Parathyroid adenoma (tissue), 2 donors: ENCODE measurements at regions not wholly inside any gene's neighbourhood (a gene's known extent, or its start where the extent isn't known, plus 50 kb on each side); places are given as distances from the start of the nearest gene placed in this dataset.

Experiments
- H2AFZ ChIP-seq: fragments of 300-600 bp; sonication (generic); one replicate; pipeline ENCODE4 v1.7.0; 2017; ENCODE audit warnings: antibody characterized with exemption, mild to moderate bottlenecking
- H3K27ac ChIP-seq: fragments of 300-600 bp; sonication (generic); one replicate; pipeline ENCODE4 v1.7.0; 2017
- H3K27me3 ChIP-seq: fragments of 300-600 bp; sonication (generic); one replicate; pipeline ENCODE4 v1.7.0; 2017; ENCODE audit warnings: low read length; ENCODE audit not compliant: control insufficient read depth, insufficient read depth
- H3K36me3 ChIP-seq: fragments of 300-600 bp; sonication (generic); one replicate; pipeline ENCODE4 v1.7.0; 2017; ENCODE audit warnings: low read length; ENCODE audit not compliant: control insufficient read depth, insufficient read depth
- H3K4me1 ChIP-seq: fragments of 300-600 bp; sonication (generic); one replicate; pipeline ENCODE4 v1.7.0; 2017; ENCODE audit warnings: control low read depth
- H3K4me2 ChIP-seq: fragments of 300-600 bp; sonication (generic); one replicate; pipeline ENCODE4 v1.7.0; 2017; ENCODE audit warnings: low read length
- H3K4me3 ChIP-seq: fragments of 300-600 bp; sonication (generic); one replicate; pipeline ENCODE4 v1.7.0; 2017; ENCODE audit warnings: low read depth, low read length
- H3K79me2 ChIP-seq: fragments of 300-600 bp; sonication (generic); one replicate; pipeline ENCODE4 v1.7.0; 2017; ENCODE audit warnings: control low read depth
- H3K9ac ChIP-seq: fragments of 300-600 bp; sonication (generic); one replicate; pipeline ENCODE4 v1.7.0; 2017; ENCODE audit warnings: mild to moderate bottlenecking
- H3K9me3 ChIP-seq: fragments of 300-600 bp; sonication (generic); one replicate; pipeline ENCODE4 v1.7.0; 2017; ENCODE audit warnings: low read length; ENCODE audit not compliant: control insufficient read depth
- TF ChIP-seq, protein P1 (sequence below): fragments of 300-600 bp; sonication (generic); IDR thresholded peaks from one replicate; pipeline ENCODE4 v1.7.0; 2017; ENCODE audit warnings: antibody characterized with exemption, mild to moderate bottlenecking
- donor health status: primary hyperparathyroidism.

DNA sequence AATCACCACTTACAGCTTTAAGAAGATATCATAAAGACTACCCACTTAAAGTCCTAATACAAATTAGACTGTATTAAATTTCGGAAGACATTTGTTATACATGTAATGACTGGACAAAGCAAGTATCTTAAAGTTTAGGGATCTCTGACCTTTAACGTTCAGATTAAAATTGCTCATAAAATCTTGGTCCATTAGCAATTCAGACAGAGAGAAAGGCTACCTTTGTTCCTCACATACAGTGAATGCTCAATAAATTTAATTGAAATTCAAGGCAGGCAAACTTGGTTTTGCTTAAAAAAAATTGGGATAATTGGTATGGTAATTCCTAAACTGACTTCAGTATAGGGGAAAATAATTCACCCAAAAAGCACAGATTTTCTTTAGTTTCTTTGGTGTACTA, 285.9 kb upstream of the EMCN start:
- TF ChIP-seq, protein P1, sequence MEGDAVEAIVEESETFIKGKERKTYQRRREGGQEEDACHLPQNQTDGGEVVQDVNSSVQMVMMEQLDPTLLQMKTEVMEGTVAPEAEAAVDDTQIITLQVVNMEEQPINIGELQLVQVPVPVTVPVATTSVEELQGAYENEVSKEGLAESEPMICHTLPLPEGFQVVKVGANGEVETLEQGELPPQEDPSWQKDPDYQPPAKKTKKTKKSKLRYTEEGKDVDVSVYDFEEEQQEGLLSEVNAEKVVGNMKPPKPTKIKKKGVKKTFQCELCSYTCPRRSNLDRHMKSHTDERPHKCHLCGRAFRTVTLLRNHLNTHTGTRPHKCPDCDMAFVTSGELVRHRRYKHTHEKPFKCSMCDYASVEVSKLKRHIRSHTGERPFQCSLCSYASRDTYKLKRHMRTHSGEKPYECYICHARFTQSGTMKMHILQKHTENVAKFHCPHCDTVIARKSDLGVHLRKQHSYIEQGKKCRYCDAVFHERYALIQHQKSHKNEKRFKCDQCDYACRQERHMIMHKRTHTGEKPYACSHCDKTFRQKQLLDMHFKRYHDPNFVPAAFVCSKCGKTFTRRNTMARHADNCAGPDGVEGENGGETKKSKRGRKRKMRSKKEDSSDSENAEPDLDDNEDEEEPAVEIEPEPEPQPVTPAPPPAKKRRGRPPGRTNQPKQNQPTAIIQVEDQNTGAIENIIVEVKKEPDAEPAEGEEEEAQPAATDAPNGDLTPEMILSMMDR, result no peak

DNA sequence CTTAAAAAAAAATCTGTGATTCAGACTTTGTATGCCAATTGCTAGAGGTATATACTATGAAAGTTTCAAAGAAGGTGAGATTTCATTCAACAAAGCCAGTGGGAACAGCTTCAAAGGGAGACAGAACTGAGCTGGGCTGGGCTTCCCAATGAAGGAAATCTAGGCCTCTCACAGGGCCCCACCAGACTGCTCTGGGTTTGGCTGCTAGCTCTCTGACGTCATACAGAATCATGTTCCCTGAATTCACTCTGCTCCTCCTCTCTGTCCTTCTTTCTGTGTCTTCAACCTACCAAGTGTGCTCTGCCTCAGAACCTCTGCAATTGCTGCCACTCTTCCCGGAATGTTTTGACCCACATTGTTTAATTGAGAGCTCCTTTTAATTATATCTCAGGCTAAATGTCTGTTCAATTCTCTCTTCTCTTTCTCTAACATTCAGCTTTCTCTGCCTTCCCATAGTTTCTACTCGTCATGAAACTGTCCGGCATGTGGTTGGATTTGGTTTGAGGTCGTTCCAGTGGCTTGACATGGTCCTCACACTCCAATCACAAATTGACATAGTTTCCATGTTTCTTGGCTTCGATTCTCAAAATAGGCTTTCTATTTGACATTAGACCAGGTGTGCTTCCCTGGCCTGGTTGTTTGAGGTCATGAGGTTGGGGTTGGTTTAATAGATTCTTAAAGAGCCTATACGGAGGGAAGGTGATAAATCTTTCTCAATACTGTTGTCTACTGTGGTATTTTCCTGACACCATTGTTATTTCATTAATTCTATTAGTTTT, 282.1 kb upstream of the EMCN start:
- Histone ChIP-seq H3K36me3 (no peaks in the 10 kb centered on the region), H3K9me3 (no peaks in the 10 kb centered on the region), H3K4me2 (no peak overlapping the region), H3K4me1 (no peaks in the 10 kb centered on the region), H3K27ac (no peak overlapping the region), H3K4me3 (no peak overlapping the region), H3K9ac (no peak overlapping the region), H3K27me3 (no peaks in the 10 kb centered on the region), H3K79me2 (no peaks in the 10 kb centered on the region), H2AFZ (no peak overlapping the region)
- TF ChIP-seq, protein P1, result no peak

More for the DNA sequence above, 285.9 kb upstream of the EMCN start:
- H3K36me3 ChIP-seq, result no peaks in the 10 kb centered on the region
- no peak overlapping the region for H3K9ac ChIP-seq
- no peak overlapping the region for H3K27ac ChIP-seq
- no peak overlapping the region for H3K4me2 ChIP-seq
- H3K9me3 ChIP-seq, result no peaks in the 10 kb centered on the region
- H2AFZ ChIP-seq, result no peak overlapping the region
- H3K79me2 ChIP-seq, result no peaks in the 10 kb centered on the region
- H3K27me3 ChIP-seq, result no peaks in the 10 kb centered on the region
- no peaks in the 10 kb centered on the region for H3K4me1 ChIP-seq
- H3K4me3 ChIP-seq, result no peak overlapping the region

DNA sequence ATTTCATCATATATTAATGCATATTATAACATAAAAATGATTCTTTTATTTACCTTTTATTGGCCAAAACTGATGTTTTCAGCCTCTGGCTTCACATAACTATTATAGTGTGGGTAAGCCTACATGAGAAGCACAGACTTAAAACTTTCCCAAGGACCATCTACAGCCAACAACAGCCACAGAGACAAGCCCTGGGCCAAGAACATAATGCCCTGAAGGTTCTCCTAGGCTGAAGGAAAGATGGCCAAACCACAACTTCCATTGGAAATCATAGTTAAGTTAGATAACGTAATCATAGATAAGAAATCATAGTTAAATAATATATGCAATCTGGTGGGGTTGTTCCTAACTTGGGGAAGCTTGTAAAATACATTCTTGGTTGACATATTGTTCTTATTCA, 280.0 kb upstream of the EMCN start:
- Histone ChIP-seq H3K4me1 (no peaks in the 10 kb centered on the region), H3K79me2 (no peaks in the 10 kb centered on the region), H3K27ac (no peak overlapping the region), H3K4me2 (no peak overlapping the region), H3K27me3 (no peaks in the 10 kb centered on the region), H3K4me3 (no peak overlapping the region), H2AFZ (no peak overlapping the region), H3K9ac (no peak overlapping the region), H3K9me3 (no peaks in the 10 kb centered on the region), H3K36me3 (no peaks in the 10 kb centered on the region)
- TF ChIP-seq, protein P1, result no peak

DNA sequence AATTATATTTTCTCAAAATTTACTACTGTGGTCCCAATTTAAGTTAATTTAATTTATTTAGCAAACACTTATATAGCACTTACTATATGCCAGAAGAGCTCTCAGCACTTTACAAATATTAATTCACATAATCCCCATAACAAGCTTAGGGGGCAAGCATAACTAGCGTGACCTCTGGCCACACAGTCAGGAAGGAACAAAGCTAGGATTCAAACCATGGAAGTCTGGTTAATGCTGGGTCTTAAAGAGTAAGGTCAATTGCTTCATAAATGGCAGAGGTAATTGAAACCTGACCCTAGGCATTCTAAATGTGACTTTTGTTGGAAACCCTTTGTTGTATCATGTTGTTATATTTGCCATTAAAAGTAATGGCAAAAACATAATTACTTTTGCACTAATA, 279.5 kb upstream of the EMCN start:
- TF ChIP-seq, protein P1, result no peak
- Histone ChIP-seq H3K9me3 (no peaks in the 10 kb centered on the region), H3K4me2 (no peak overlapping the region), H2AFZ (no peak overlapping the region), H3K27me3 (no peaks in the 10 kb centered on the region), H3K27ac (no peak overlapping the region), H3K36me3 (no peaks in the 10 kb centered on the region), H3K79me2 (no peaks in the 10 kb centered on the region), H3K4me1 (no peaks in the 10 kb centered on the region), H3K4me3 (no peak overlapping the region), H3K9ac (no peak overlapping the region)

DNA sequence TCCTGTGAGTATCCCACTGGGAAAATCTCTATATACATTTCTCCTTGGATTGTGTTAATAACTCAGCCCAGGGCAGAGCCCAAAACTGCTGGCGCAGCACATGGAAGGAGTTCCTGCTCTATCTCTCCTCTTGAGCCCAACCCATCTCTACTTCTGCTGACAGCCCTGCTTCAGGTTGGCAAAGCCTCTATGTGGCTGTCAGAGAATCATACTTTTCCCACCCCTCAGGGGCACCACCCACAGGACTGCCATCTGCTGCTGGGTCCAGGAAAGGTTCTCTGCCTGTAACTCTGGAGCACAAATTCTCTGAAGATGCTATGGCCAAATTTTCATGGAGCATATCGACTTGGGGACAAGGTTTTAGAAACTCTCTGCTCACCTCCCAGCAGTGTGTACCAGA, 278.5 kb upstream of the EMCN start:
- H2AFZ ChIP-seq, result no peak overlapping the region
- no peaks in the 10 kb centered on the region for H3K27me3 ChIP-seq
- TF ChIP-seq, protein P1, result no peak
- H3K4me3 ChIP-seq, result no peak overlapping the region
- H3K9me3 ChIP-seq, result no peaks in the 10 kb centered on the region
- H3K4me1 ChIP-seq, result no peaks in the 10 kb centered on the region
- no peak overlapping the region for H3K4me2 ChIP-seq
- H3K27ac ChIP-seq, result no peak overlapping the region
- no peaks in the 10 kb centered on the region for H3K36me3 ChIP-seq
- no peak overlapping the region for H3K9ac ChIP-seq
- H3K79me2 ChIP-seq, result no peaks in the 10 kb centered on the region
